GM21360 (cell line): ENCODE measurements at regions not wholly inside any gene's neighbourhood (a gene's known extent, or its start where the extent isn't known, plus 50 kb on each side); places are given as distances from the start of the nearest gene placed in this dataset.
"Not testable (repeated sequence)": the region's sequence is repeated elsewhere in the genome, so short reads cannot be mapped to it uniquely, and the experiment has no call there.

Experiments used
- ATAC-seq: cut with Tn5 transposase; IDR thresholded peaks from one replicate; pipeline ENCODE4 v1.9.1; 2021; ENCODE audit warnings: mild to moderate bottlenecking, moderate library complexity; ENCODE audit not compliant: unreplicated experiment

GRCh38 chr15:96638793-96639192, 308.3 kb downstream of the NR2F2 start:
- no peak for ATAC-seq

GRCh38 chr15:96645796-96646195, 315.3 kb downstream of the NR2F2 start:
- no peak for ATAC-seq

GRCh38 chr15:96648866-96649265, 318.4 kb downstream of the NR2F2 start:
- ATAC-seq = no peak

- ATAC-seq = no peak
These were observed 326.6 kb downstream of the NR2F2 start for GRCh38 chr15:96657096-96657495.

GRCh38 chr15:96666979-96667378, 336.5 kb downstream of the NR2F2 start:
- ATAC-seq = not testable (repeated sequence)

- no peak for ATAC-seq
These were observed 339.9 kb downstream of the NR2F2 start for GRCh38 chr15:96670389-96670788.

- ATAC-seq = no peak
These were observed 342.1 kb downstream of the NR2F2 start for GRCh38 chr15:96672629-96673028.

- ATAC-seq = no peak
These were observed 347.9 kb downstream of the NR2F2 start for GRCh38 chr15:96678386-96678785.

GRCh38 chr15:96687388-96688107, 357.0 kb downstream of the NR2F2 start:
- no peak for ATAC-seq

- no peak for ATAC-seq
These were observed 360.2 kb downstream of the NR2F2 start for GRCh38 chr15:96690733-96691132.

- no peak for ATAC-seq
These were observed 362.3 kb downstream of the NR2F2 start for GRCh38 chr15:96692826-96693225.

- no peak for ATAC-seq
These were observed 363.0 kb downstream of the NR2F2 start for GRCh38 chr15:96693515-96693914.

- ATAC-seq = no peak
These were observed 363.6 kb downstream of the NR2F2 start for GRCh38 chr15:96693990-96694517.

GRCh38 chr15:96695426-96695825, 364.9 kb downstream of the NR2F2 start:
- ATAC-seq = no peak

- ATAC-seq = no peak
These were observed 369.4 kb downstream of the NR2F2 start for GRCh38 chr15:96699871-96700401.

- no peak for ATAC-seq
These were observed 370.1 kb downstream of the NR2F2 start for GRCh38 chr15:96700555-96700954.

GRCh38 chr15:96701443-96701842, 370.9 kb downstream of the NR2F2 start:
- no peak for ATAC-seq

GRCh38 chr15:96701877-96702276, 371.4 kb downstream of the NR2F2 start:
- no peak for ATAC-seq

GRCh38 chr15:96702589-96702988, 372.1 kb downstream of the NR2F2 start:
- ATAC-seq = no peak

- no peak for ATAC-seq
These were observed 372.6 kb downstream of the NR2F2 start for GRCh38 chr15:96703091-96703490.

GRCh38 chr15:96703794-96704550, 373.5 kb downstream of the NR2F2 start:
- ATAC-seq = no peak

- no peak for ATAC-seq
These were observed 385.6 kb downstream of the NR2F2 start for GRCh38 chr15:96716075-96716474.
